ENCODE measurements at regions not wholly inside any gene's neighbourhood (a gene's known extent, or its start where the extent isn't known, plus 50 kb on each side); places are given as distances from the start of the nearest gene placed in this dataset.

- no peaks in the 10 kb centered on the region for H3K4me1 ChIP-seq
- H3K27me3 ChIP-seq, result no peaks in the 10 kb centered on the region
- no peak overlapping the region for H3K27ac ChIP-seq
- intact Hi-C loops (cut with DNase I), result no loop called here
- no peak for DNase-seq (ENCODE audit: extremely low spot score in 2 of 2)
- no peak for TF ChIP-seq POLR2A (IDR thresholded peaks at IDR 0.05)
- H3K4me3 ChIP-seq, result no peak overlapping the region
- H3K36me3 ChIP-seq, result no peaks in the 10 kb centered on the region
- H3K9me3 ChIP-seq, result no peaks in the 10 kb centered on the region
Observed at GRCh38 chrX:21056622-21057021, 317.6 kb upstream of the CNKSR2 start.

GRCh38 chrX:21047034-21047455 is 327.2 kb upstream of the CNKSR2 start:
- Histone ChIP-seq H3K4me3 (no peak overlapping the region), H3K4me1 (no peaks in the 10 kb centered on the region), H3K27ac (no peak overlapping the region), H3K36me3 (no peaks in the 10 kb centered on the region), H3K27me3 (no peaks in the 10 kb centered on the region), H3K9me3 (no peaks in the 10 kb centered on the region)
- no peak for DNase-seq (ENCODE audit: extremely low spot score in 2 of 2)
- intact Hi-C loops (cut with DNase I), result no loop called here
- TF ChIP-seq POLR2A (IDR thresholded peaks at IDR 0.05) (no peak), CTCF (IDR thresholded peaks at IDR 0.05) (no peak), POLR2AphosphoS5 (IDR thresholded peaks at IDR 0.05; ENCODE audit: insufficient read depth in 1 of 2, low read depth in 1 of 2) (no peak)

- no peak for DNase-seq (ENCODE audit: extremely low spot score in 2 of 2)
- no peaks in the 10 kb centered on the region for H3K9me3 ChIP-seq
Observed at GRCh38 chrX:21014326-21014725, 359.9 kb upstream of the CNKSR2 start.

GRCh38 chrX:21004835-21005234 is 369.4 kb upstream of the CNKSR2 start:
- Histone ChIP-seq H3K4me3 (no peak overlapping the region), H3K27me3 (no peaks in the 10 kb centered on the region), H3K36me3 (no peaks in the 10 kb centered on the region), H3K27ac (no peak overlapping the region), H3K9me3 (no peaks in the 10 kb centered on the region), H3K4me1 (no peaks in the 10 kb centered on the region)
- DNase-seq (ENCODE audit: extremely low spot score in 2 of 2), result no peak
- TF ChIP-seq CTCF (IDR thresholded peaks at IDR 0.05), result no peak
- TF ChIP-seq POLR2AphosphoS5 (IDR thresholded peaks at IDR 0.05; ENCODE audit: insufficient read depth in 1 of 2, low read depth in 1 of 2), result no peak
- no peak for TF ChIP-seq POLR2A (IDR thresholded peaks at IDR 0.05)
- intact Hi-C loops (cut with DNase I), result no loop called here

More at GRCh38 chrX:21014326-21014725, 359.9 kb upstream of the CNKSR2 start:
- H3K4me3 ChIP-seq, result no peak overlapping the region
- H3K4me1 ChIP-seq, result no peaks in the 10 kb centered on the region
- intact Hi-C loops (cut with DNase I), result no loop called here
- H3K36me3 ChIP-seq, result no peaks in the 10 kb centered on the region
- no peak overlapping the region for H3K27ac ChIP-seq
- H3K27me3 ChIP-seq, result no peaks in the 10 kb centered on the region
- TF ChIP-seq POLR2AphosphoS5 (IDR thresholded peaks at IDR 0.05; ENCODE audit: insufficient read depth in 1 of 2, low read depth in 1 of 2) (no peak), POLR2A (IDR thresholded peaks at IDR 0.05) (no peak), CTCF (IDR thresholded peaks at IDR 0.05) (no peak)

- Histone ChIP-seq H3K27me3 (no peaks in the 10 kb centered on the region), H3K36me3 (no peaks in the 10 kb centered on the region), H3K4me1 (no peaks in the 10 kb centered on the region), H3K9me3 (no peaks in the 10 kb centered on the region), H3K4me3 (no peak overlapping the region), H3K27ac (no peak overlapping the region)
- intact Hi-C loops (cut with DNase I), result no loop called here
- TF ChIP-seq POLR2A (IDR thresholded peaks at IDR 0.05) (no peak), CTCF (IDR thresholded peaks at IDR 0.05) (no peak), POLR2AphosphoS5 (IDR thresholded peaks at IDR 0.05; ENCODE audit: insufficient read depth in 1 of 2, low read depth in 1 of 2) (no peak)
- DNase-seq (ENCODE audit: extremely low spot score in 2 of 2), result no peak
Observed at GRCh38 chrX:20995829-20996228, 378.4 kb upstream of the CNKSR2 start.

GRCh38 chrX:20989361-20989760 is 384.9 kb upstream of the CNKSR2 start:
- Histone ChIP-seq H3K36me3 (no peaks in the 10 kb centered on the region), H3K4me1 (no peaks in the 10 kb centered on the region), H3K27ac (no peak overlapping the region), H3K9me3 (no peaks in the 10 kb centered on the region), H3K4me3 (no peak overlapping the region), H3K27me3 (no peaks in the 10 kb centered on the region)
- intact Hi-C loops (cut with DNase I), result no loop called here
- TF ChIP-seq POLR2AphosphoS5 (IDR thresholded peaks at IDR 0.05; ENCODE audit: insufficient read depth in 1 of 2, low read depth in 1 of 2) (no peak), CTCF (IDR thresholded peaks at IDR 0.05) (no peak), POLR2A (IDR thresholded peaks at IDR 0.05) (no peak)
- DNase-seq (ENCODE audit: extremely low spot score in 2 of 2), result no peak
